K562 (cell line): ENCODE measurements at regions not wholly inside any gene's neighbourhood (a gene's known extent, or its start where the extent isn't known, plus 50 kb on each side); places are given as distances from the start of the nearest gene placed in this dataset.

Experiments used
- ATAC-seq: fragments of 200-7000 bp; cut with Tn5 transposase; 3 replicates; pipeline ENCODE4 v1.9.1; 2020; ENCODE audit warnings: moderate library complexity
- BruUV-seq: library from RNA; stranded (reverse); fragments of 400-500 nt; replicated peaks from 2 replicates; lab custom pipeline; 2021; lab: Mats Ljungman, UMichigan
- CTCF ChIA-PET: fragments of 300-600 bp; formaldehyde crosslinking; extraction: SDS; loops from one replicate; lab custom pipeline; 2021; ENCODE audit warnings: low intra/inter-chr PET ratio; lab: Yijun Ruan, JAX
- POLR2A ChIA-PET: fragments of 300-600, 350-650 bp; sonication (Branson Sonifier 250); formaldehyde crosslinking; extraction: SDS; loops from one replicate; lab custom pipeline; 2021; ENCODE audit warnings: antibody characterized with exemption, inconsistent platforms; lab: Yijun Ruan, JAX
- DNase-seq, 4 experiments: peaks; one replicate each; pipeline versions ENCODE4 v3.0.0 to v3.0.0-alpha.2; 2011 to 2018; ENCODE audit warnings: low spot score in 3 of 4, mixed read lengths in 3 of 4; ENCODE audit errors: extremely low read depth in 1 of 4
- FAIRE-seq: peaks from 2 replicates; lab custom pipeline; 2011; peaks lifted over from hg19 to GRCh38; lab: Jason Lieb, UNC
- H2AFZ ChIP-seq: 2 replicates; pipeline ENCODE4 v1.6.0; 2011; ENCODE audit warnings: low read depth, low read length, control low read depth, inconsistent platforms
- H3K27ac ChIP-seq: fragments of 200-600 bp; 3 replicates; pipeline ENCODE4 v1.8.0; 2011; ENCODE audit warnings: low read depth, mild to moderate bottlenecking, control low read depth, inconsistent platforms, low read length, moderate library complexity, mixed read lengths; ENCODE audit errors: extremely low read depth
- H3K27me3 ChIP-seq, 2 experiments: fragments of 300-600 bp in 1 of 2; 2 replicates in 1 of 2; 3 replicates in 1 of 2; pipeline versions ENCODE4 v1.6.0 to v1.8.0; 2011; ENCODE audit warnings: inconsistent platforms in 2 of 2, low read length in 2 of 2, mild to moderate bottlenecking in 1 of 2, mixed read lengths in 1 of 2, moderate library complexity in 1 of 2; ENCODE audit not compliant: control insufficient read depth in 2 of 2, insufficient read depth in 2 of 2
- H3K36me3 ChIP-seq: fragments of 300-600 bp; 3 replicates; pipeline ENCODE4 v1.8.0; 2011; ENCODE audit warnings: mild to moderate bottlenecking, low read length, inconsistent platforms; ENCODE audit not compliant: control insufficient read depth, insufficient read depth
- H3K4me1 ChIP-seq, 2 experiments: fragments of 200-600 bp in 1 of 2; replicated peaks in 1 of 2; 2 replicates in 1 of 2; 3 replicates in 1 of 2; pipeline versions ENCODE4 v1.5.1 to v1.8.0; 2011; ENCODE audit warnings: inconsistent platforms in 2 of 2, low read length in 2 of 2, mild to moderate bottlenecking in 1 of 2, mixed read lengths in 1 of 2, moderate library complexity in 1 of 2; ENCODE audit not compliant: control insufficient read depth in 2 of 2, insufficient read depth in 2 of 2
- H3K4me2 ChIP-seq: 2 replicates; pipeline ENCODE4 v1.6.1; 2011; ENCODE audit warnings: low read length, control low read depth, inconsistent platforms, mixed read lengths; ENCODE audit not compliant: insufficient read depth
- H3K4me3 ChIP-seq: fragments of 200-600 bp; sonication (generic), shearing (Covaris generic); 2 replicates; pipeline ENCODE4 v1.5.1; 2016; ENCODE audit warnings: control low read depth, inconsistent platforms
- H3K79me2 ChIP-seq: fragments of 200-600 bp; 3 replicates; pipeline ENCODE4 v1.8.0; 2011; ENCODE audit warnings: low read length, inconsistent platforms; ENCODE audit not compliant: control insufficient read depth, insufficient read depth
- H3K9ac ChIP-seq, 2 experiments: 2 replicates each; pipeline versions ENCODE4 v1.6.0 to v1.6.1; 2011; ENCODE audit warnings: low read depth in 2 of 2, low read length in 2 of 2, control low read depth in 1 of 2, inconsistent platforms in 1 of 2, mild to moderate bottlenecking in 1 of 2, mixed read lengths in 1 of 2; ENCODE audit not compliant: insufficient read depth in 1 of 2
- H3K9me1 ChIP-seq: one replicate; pipeline ENCODE4 v1.6.0; 2011; ENCODE audit warnings: inconsistent platforms, mild to moderate bottlenecking, low read length, moderate library complexity; ENCODE audit not compliant: control insufficient read depth, insufficient read depth
- H3K9me3 ChIP-seq: replicated peaks from 2 replicates; pipeline ENCODE4 v1.5.1; 2011; ENCODE audit warnings: low read depth, low read length, inconsistent platforms; ENCODE audit not compliant: control insufficient read depth, insufficient read depth
- H4K20me1 ChIP-seq: replicated peaks from 2 replicates; pipeline ENCODE4 v1.6.1; 2011; ENCODE audit warnings: low read length, inconsistent platforms, mixed read lengths; ENCODE audit not compliant: control insufficient read depth, insufficient read depth
- ARID3A ChIP-seq: IDR thresholded peaks from 2 replicates; pipeline ENCODE4 v1.6.1; 2012; ENCODE audit warnings: low read depth, low read length, improper control_type of control experiment, borderline replicate concordance
- CHD7 ChIP-seq: fragments of 200-600 bp; sonication (generic); IDR thresholded peaks from one replicate; pipeline ENCODE4 v1.6.1; 2012; ENCODE audit warnings: mild to moderate bottlenecking, low read depth, low read length, inconsistent platforms
- FOXM1 ChIP-seq, 2 experiments: fragments of 450-650 bp in 1 of 2; sonication (generic) in 1 of 2; formaldehyde crosslinking in 1 of 2; IDR thresholded peaks; 2 replicates each; pipeline versions ENCODE4 v1.6.1 to v1.9.0; 2017 to 2022; ENCODE audit warnings: low read depth in 2 of 2, mild to moderate bottlenecking in 2 of 2, missing genetic modification reagents in 1 of 2, moderate library complexity in 1 of 2
- HNRNPK ChIP-seq: fragments of 200-400 bp; formaldehyde crosslinking; IDR thresholded peaks from one replicate; pipeline ENCODE4 v1.6.1; 2018; ENCODE audit warnings: mild to moderate bottlenecking, low read depth, low read length; ENCODE audit not compliant: poor library complexity, severe bottlenecking
- MYBL2 ChIP-seq, 2 experiments: fragments of 450-650 bp in 1 of 2; sonication (generic) in 1 of 2; formaldehyde crosslinking in 1 of 2; IDR thresholded peaks; 2 replicates each; pipeline versions ENCODE4 v1.6.1 to v1.8.1; 2017 to 2022; ENCODE audit warnings: borderline replicate concordance in 1 of 2, inconsistent platforms in 1 of 2, low read depth in 1 of 2, mild to moderate bottlenecking in 1 of 2, missing genetic modification reagents in 1 of 2, moderate library complexity in 1 of 2
- PHF8 ChIP-seq: fragments of 200-600 bp; sonication (generic); IDR thresholded peaks from 2 replicates; pipeline ENCODE4 v1.6.1; 2012; ENCODE audit warnings: mixed run types, mild to moderate bottlenecking, inconsistent platforms, low read length, moderate library complexity, borderline replicate concordance
- TGIF2 ChIP-seq: sonication (generic); formaldehyde crosslinking; IDR thresholded peaks from 2 replicates; pipeline ENCODE4 v1.8.1; 2022; ENCODE audit warnings: mild to moderate bottlenecking, missing genetic modification reagents, moderate library complexity
- TOE1 ChIP-seq, 2 experiments: fragments of 450-650 bp in 1 of 2; sonication (generic) in 1 of 2; formaldehyde crosslinking in 1 of 2; IDR thresholded peaks; 2 replicates each; pipeline versions ENCODE4 v1.7.1 to v1.8.0; 2016 to 2022; ENCODE audit warnings: borderline replicate concordance in 2 of 2, mild to moderate bottlenecking in 2 of 2, antibody characterized with exemption in 1 of 2, inconsistent platforms in 1 of 2, low read depth in 1 of 2, missing genetic modification reagents in 1 of 2, moderate library complexity in 1 of 2
- WGBS: fragments of 100-300 bp; shearing (Covaris generic); methylation state at CpG from one replicate; pipeline ENCODE4 v1.1.6; 2016; ENCODE audit warnings: low coverage, mixed read lengths; ENCODE audit not compliant: insufficient coverage; ENCODE audit errors: missing lambda C conversion rate; 5-methylcytosine and 5-hydroxymethylcytosine counted together
- in situ Hi-C: fragments of 300-500 bp; cut with MboI; formaldehyde crosslinking; loops from 4 replicates; pipeline ENCODE4 v1.15.0; 2018; ENCODE audit warnings: inconsistent platforms, mixed read lengths
- intact Hi-C: fragments of 100-400 bp; cut with micrococcal nuclease; formaldehyde crosslinking; loops from 2 replicates; pipeline ENCODE4 v1.14.2; 2022

- Histone ChIP-seq H2AFZ (no peak overlapping the region), H3K9me1 (no peaks in the 10 kb centered on the region), H3K27me3 (no peaks in the 10 kb centered on the region), H3K9me3 (no peaks in the 10 kb centered on the region; the same call in 1 of the 2 replicates), H3K4me2 (no peak overlapping the region), H3K36me3 (no peaks in the 10 kb centered on the region), H3K27ac (no peak overlapping the region), H3K9ac (no peak overlapping the region), H3K4me3 (no peak overlapping the region), H3K79me2 (no peaks in the 10 kb centered on the region), H3K4me1 (no peaks in the 10 kb centered on the region), H4K20me1 (no peaks in the 10 kb centered on the region)
- no peak for DNase-seq
- WGBS, result 0% methylated on average over 1 of the region's 1 CpG
- FAIRE-seq, result no peak
- in situ Hi-C loops (no loop called here), intact Hi-C loops (no loop called here)
- POLR2A ChIA-PET, result no interaction called here
- no peak for ATAC-seq
- no TSS peak for BruUV-seq
- CTCF ChIA-PET, result no interaction called here
- TF ChIP-seq FOXM1 (IDR thresholded peaks at IDR 0.05; ENCODE audit: low read depth) (no peak), FOXM1 (CRISPR knock-in tag; IDR thresholded peaks at IDR 0.05; ENCODE audit: low read depth) (no peak), HNRNPK (no peak), PHF8 (no peak), TOE1 (IDR thresholded peaks at IDR 0.05; ENCODE audit: borderline replicate concordance) (no peak), TOE1 (CRISPR knock-in tag; IDR thresholded peaks at IDR 0.05; ENCODE audit: borderline replicate concordance, low read depth) (no peak), CHD7 (no peak), ARID3A (no peak), TGIF2 (CRISPR knock-in tag) (no peak), MYBL2 (IDR thresholded peaks at IDR 0.05; ENCODE audit: low read depth) (no peak), MYBL2 (CRISPR knock-in tag; IDR thresholded peaks at IDR 0.05; ENCODE audit: borderline replicate concordance) (no peak)
These were observed 884.4 kb upstream of the CELF2 start for GRCh38 chr10:10133281-10133680.
